Cardiac fibroblast (primary cell): ENCODE measurements at regions not wholly inside any gene's neighbourhood (a gene's known extent, or its start where the extent isn't known, plus 50 kb on each side); places are given as distances from the start of the nearest gene placed in this dataset.

Source experiments
- DNase-seq, 2 donors: peaks; one replicate each; pipeline versions ENCODE4 v3.0.0 to v3.0.0-alpha.2; 2010; ENCODE audit warnings: low read depth in 2 of 2
- H3K4me3 ChIP-seq, 2 donors: replicated peaks in 1 of 2; 1 replicate in 1 of 2; 2 replicates in 1 of 2; pipeline ENCODE4 v1.5.1; 2011; ENCODE audit warnings: low read depth in 2 of 2, low read length in 2 of 2, mild to moderate bottlenecking in 2 of 2, moderate library complexity in 1 of 2
- CTCF ChIP-seq: IDR thresholded peaks from one replicate; pipeline ENCODE4 v1.5.1; 2011; ENCODE audit warnings: low read depth, mild to moderate bottlenecking, low read length, inconsistent platforms

DNA sequence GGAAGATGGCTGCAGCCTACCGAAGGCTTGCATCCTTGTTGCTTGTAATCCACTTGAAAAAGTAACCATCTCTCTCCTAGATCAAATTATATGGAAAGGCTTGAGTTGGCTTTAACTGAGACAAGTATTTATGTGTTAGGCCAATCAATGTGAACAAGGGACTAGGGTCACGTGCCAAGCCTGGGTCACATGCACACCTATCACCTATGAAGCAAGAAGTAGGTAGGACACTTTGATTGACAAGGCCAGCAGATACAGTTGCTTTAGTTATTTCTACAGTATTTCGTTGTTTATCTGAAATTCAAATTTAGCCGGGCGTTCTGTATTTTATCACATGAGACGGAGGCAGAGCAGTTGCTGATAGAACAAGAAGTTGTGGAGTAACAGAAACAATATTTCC, 212.3 kb upstream of the OTX2 start:
- TF ChIP-seq CTCF: no peak
- H3K4me3 ChIP-seq: no peak overlapping the region
- no peak for DNase-seq

GRCh38 chr14:57018065-57018464, 207.8 kb upstream of the OTX2 start:
- H3K4me3 ChIP-seq: no peak overlapping the region
- DNase-seq: no peak
- TF ChIP-seq CTCF: no peak

DNA sequence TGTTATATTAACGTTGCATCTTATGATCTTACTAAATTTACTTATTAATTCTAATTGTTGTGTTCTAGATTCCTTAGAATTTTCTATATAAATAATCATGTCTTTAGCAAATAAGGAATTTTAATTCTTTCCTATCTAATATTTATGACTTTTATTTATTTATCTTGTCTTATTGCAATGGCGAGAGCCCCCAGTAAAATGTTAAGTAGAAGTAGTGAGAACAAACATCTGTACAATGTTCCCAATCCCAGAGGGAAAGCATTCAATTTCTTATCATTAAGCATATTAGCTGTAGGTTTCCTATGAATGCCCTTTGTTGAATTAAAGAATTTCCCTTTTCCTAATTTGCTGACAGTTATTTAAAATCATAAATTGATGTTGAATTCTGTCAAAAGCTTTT, 203.7 kb upstream of the OTX2 start:
- no peak for DNase-seq
- TF ChIP-seq CTCF: no peak
- no peak overlapping the region for H3K4me3 ChIP-seq

DNA sequence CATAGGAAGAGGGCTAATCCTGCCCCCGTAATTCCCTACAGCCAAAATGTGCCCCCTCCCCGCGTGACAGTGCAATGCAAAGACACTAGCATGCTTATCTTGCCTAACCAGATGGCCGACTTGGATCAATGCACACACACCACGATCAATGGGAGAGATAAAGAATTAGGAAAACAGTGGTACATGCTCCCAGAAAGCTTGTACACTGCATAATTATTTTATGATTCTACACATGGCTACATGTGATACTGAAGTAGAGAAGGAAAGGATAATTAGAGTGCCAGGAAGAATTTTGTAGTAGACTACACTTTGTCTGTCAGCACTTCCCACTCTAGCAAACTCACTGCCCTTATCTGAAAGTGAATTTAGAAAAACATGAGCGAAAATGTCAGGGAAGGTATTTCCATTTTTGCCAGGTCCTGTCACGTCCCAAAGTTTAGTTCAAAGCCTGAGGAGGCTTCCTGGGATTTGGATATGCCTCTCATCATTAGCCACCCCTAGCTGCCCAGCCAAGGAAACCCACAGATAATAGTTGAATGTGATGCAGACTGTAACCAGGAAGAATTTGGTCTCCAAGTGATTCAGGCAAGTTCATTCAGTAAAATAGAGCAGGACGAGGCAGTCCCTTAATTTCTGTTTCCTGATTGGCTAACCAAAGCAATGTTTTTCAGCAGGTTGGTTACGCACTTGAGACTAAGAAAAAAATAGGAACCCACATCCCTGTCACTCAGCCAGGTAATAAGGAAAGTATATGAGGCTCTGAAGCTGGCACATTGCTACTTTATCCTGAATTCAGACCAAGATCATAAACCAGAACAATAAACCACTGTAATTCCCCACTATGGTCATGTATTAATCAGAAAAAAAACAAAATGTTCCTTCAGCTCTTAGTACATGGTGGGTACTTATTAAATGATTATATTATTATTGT, 199.6 kb upstream of the OTX2 start:
- TF ChIP-seq CTCF: no peak
- H3K4me3 ChIP-seq: no peak overlapping the region
- no peak for DNase-seq

- H3K4me3 ChIP-seq: no peak overlapping the region
- no peak for DNase-seq
- TF ChIP-seq CTCF: no peak
Measured at GRCh38 chr14:57008534-57008933, 198.3 kb upstream of the OTX2 start.

DNA sequence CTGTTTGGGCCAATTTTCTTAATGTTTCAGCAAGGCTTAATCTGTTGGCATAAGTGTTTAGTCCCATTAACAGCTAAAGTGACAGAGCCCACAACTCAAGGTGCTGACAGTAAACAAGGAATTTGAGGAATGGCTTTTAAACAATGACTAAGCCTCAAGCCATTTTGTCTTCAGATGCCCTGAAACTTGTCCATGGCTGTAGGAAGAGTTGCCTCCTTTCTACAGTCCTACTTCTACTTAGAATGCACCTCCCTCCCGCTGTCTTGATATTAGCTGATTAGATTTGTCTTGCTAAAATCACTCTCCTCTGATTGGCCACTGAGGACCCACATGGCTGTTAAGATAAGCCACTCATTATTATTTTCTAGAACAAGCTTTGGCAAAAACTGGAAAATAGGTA, 188.4 kb upstream of the OTX2 start:
- H3K4me3 ChIP-seq: no peak overlapping the region
- no peak for TF ChIP-seq CTCF
- no peak for DNase-seq
